Esophagus muscularis mucosa (tissue), 3 donors: ENCODE measurements at regions not wholly inside any gene's neighbourhood (a gene's known extent, or its start where the extent isn't known, plus 50 kb on each side); places are given as distances from the start of the nearest gene placed in this dataset.

Source experiments
- CTCF ChIP-seq, 3 experiments: fragments of 200-600 bp in 2 of 3; fragments of 450-650 bp in 1 of 3; sonication (generic) in 2 of 3; IDR thresholded peaks; one replicate each; pipeline ENCODE4 v1.5.1; 2017 to 2019; ENCODE audit warnings: antibody characterized with exemption in 3 of 3, mild to moderate bottlenecking in 2 of 3, moderate library complexity in 1 of 3
- POLR2A ChIP-seq: fragments of 450-650 bp; IDR thresholded peaks from one replicate; pipeline ENCODE4 v1.6.1; 2017; ENCODE audit warnings: antibody characterized with exemption, moderate library complexity, mild to moderate bottlenecking, low read depth
- POLR2AphosphoS5 ChIP-seq, 2 donors: sonication (generic); formaldehyde crosslinking; IDR thresholded peaks; one replicate each; pipeline ENCODE4 v1.6.1; 2017; ENCODE audit warnings: antibody characterized with exemption in 2 of 2

GRCh38 chr1:181424786-181425403 is 58.4 kb upstream of the CACNA1E start:
- peak; percentile 97 to 99 (median 98) for TF ChIP-seq CTCF (IDR thresholded peaks at IDR 0.05)
- no peak for TF ChIP-seq POLR2A
- TF ChIP-seq POLR2AphosphoS5 (IDR thresholded peaks at IDR 0.05) = no peak
